Natural killer cell treated with Interleukin-12 subunit alpha and Interleukin-12 subunit beta and Interleukin-15 and Interleukin-18, amount 100 ng/mL, for 72 hours (primary cell): ENCODE measurements at regions not wholly inside any gene's neighbourhood (a gene's known extent, or its start where the extent isn't known, plus 50 kb on each side); places are given as distances from the start of the nearest gene placed in this dataset.

Source experiments
- ATAC-seq, 2 donors: fragments of 150-1000 bp; cut with Tn5 transposase in 1 of 2; sonication (Bioruptor Pico), chemical (Tn5 transposase) in 1 of 2; 2 replicates each; pipeline ENCODE4 v1.10.0; 2021
- DNase-seq: peaks from one replicate; pipeline ENCODE4 v3.0.0; 2022; ENCODE audit warnings: low spot score
- H3K27ac Mint-ChIP-seq, 2 donors: 1 replicate in 1 of 2; 2 replicates in 1 of 2; pipeline ENCODE4 v1.8.0; 2022; ENCODE audit warnings: mixed read lengths in 2 of 2, mild to moderate bottlenecking in 1 of 2, moderate library complexity in 1 of 2
- H3K27me3 Mint-ChIP-seq, 2 donors: 1 replicate in 1 of 2; 2 replicates in 1 of 2; pipeline ENCODE4 v1.8.0; 2022; ENCODE audit warnings: mixed read lengths in 2 of 2
- H3K36me3 Mint-ChIP-seq: one replicate; pipeline ENCODE4 v1.8.0; 2022; ENCODE audit warnings: mixed read lengths
- H3K4me1 Mint-ChIP-seq, 2 donors: 1 replicate in 1 of 2; 2 replicates in 1 of 2; pipeline ENCODE4 v1.8.0; 2022; ENCODE audit warnings: low read depth in 2 of 2, mixed read lengths in 2 of 2, mild to moderate bottlenecking in 1 of 2
- H3K4me3 Mint-ChIP-seq: one replicate; pipeline ENCODE4 v1.8.0; 2022; ENCODE audit warnings: mixed read lengths
- H3K9me3 Mint-ChIP-seq: 2 replicates; pipeline ENCODE4 v1.8.0; 2022; ENCODE audit warnings: mixed read lengths

- H3K9me3 Mint-ChIP-seq: no peaks in the 10 kb centered on the region
- no peak for DNase-seq
- no peak overlapping the region for H3K4me3 Mint-ChIP-seq
- peaks cover 5% of the 10 kb centered on the region for H3K36me3 Mint-ChIP-seq
- H3K4me1 Mint-ChIP-seq: no peaks in the 10 kb centered on the region
- no peaks in the 10 kb centered on the region for H3K27me3 Mint-ChIP-seq
- ATAC-seq: no peak
- H3K27ac Mint-ChIP-seq: no peak overlapping the region
Measured at GRCh38 chrY:17122166-17122565, 757.9 kb downstream of the CDY2B start.

GRCh38 chrY:17085303-17085702 is 794.7 kb downstream of the CDY2B start:
- DNase-seq (no peak), ATAC-seq (no peak)
- H3K27ac Mint-ChIP-seq: no peak overlapping the region
- no peak overlapping the region for H3K4me3 Mint-ChIP-seq
- no peaks in the 10 kb centered on the region for H3K27me3 Mint-ChIP-seq
- no peaks in the 10 kb centered on the region for H3K36me3 Mint-ChIP-seq
- H3K9me3 Mint-ChIP-seq: no peaks in the 10 kb centered on the region
- no peaks in the 10 kb centered on the region for H3K4me1 Mint-ChIP-seq

GRCh38 chrY:17079887-17080286 is 800.1 kb downstream of the CDY2B start:
- H3K4me3 Mint-ChIP-seq: peak overlapping the region; percentile 37
- ATAC-seq (no peak), DNase-seq (no peak)
- no peaks in the 10 kb centered on the region for H3K27me3 Mint-ChIP-seq
- no peaks in the 10 kb centered on the region for H3K9me3 Mint-ChIP-seq
- H3K4me1 Mint-ChIP-seq: peaks cover 0 to 34% of the 10 kb centered on the region in 2 donors
- H3K27ac Mint-ChIP-seq: no peak overlapping the region
- H3K36me3 Mint-ChIP-seq: peaks cover 39% of the 10 kb centered on the region

GRCh38 chrY:17067307-17067706 is 812.7 kb downstream of the CDY2B start:
- ATAC-seq (no peak), DNase-seq (no peak)
- Mint-ChIP-seq H3K4me3 (no peak overlapping the region), H3K36me3 (peaks cover 17% of the 10 kb centered on the region), H3K27ac (no peak overlapping the region), H3K9me3 (no peaks in the 10 kb centered on the region), H3K4me1 (peaks cover 0 to 13% of the 10 kb centered on the region in 2 donors), H3K27me3 (no peaks in the 10 kb centered on the region)

GRCh38 chrY:17053041-17053440 is 827.0 kb downstream of the CDY2B start:
- no peaks in the 10 kb centered on the region for H3K27me3 Mint-ChIP-seq
- no peak for DNase-seq
- ATAC-seq: no peak
- no peaks in the 10 kb centered on the region for H3K9me3 Mint-ChIP-seq
- no peak overlapping the region for H3K4me3 Mint-ChIP-seq
- H3K27ac Mint-ChIP-seq: no peak overlapping the region
- no peaks in the 10 kb centered on the region for H3K36me3 Mint-ChIP-seq
- no peaks in the 10 kb centered on the region for H3K4me1 Mint-ChIP-seq

GRCh38 chrY:17050374-17050773 is 829.6 kb downstream of the CDY2B start:
- no peak overlapping the region for H3K27ac Mint-ChIP-seq
- H3K4me3 Mint-ChIP-seq: no peak overlapping the region
- ATAC-seq (no peak), DNase-seq (no peak)
- no peaks in the 10 kb centered on the region for H3K4me1 Mint-ChIP-seq
- no peaks in the 10 kb centered on the region for H3K36me3 Mint-ChIP-seq
- H3K9me3 Mint-ChIP-seq: no peaks in the 10 kb centered on the region
- no peaks in the 10 kb centered on the region for H3K27me3 Mint-ChIP-seq

- peaks cover 17% of the 10 kb centered on the region for H3K36me3 Mint-ChIP-seq
- no peaks in the 10 kb centered on the region for H3K9me3 Mint-ChIP-seq
- H3K4me1 Mint-ChIP-seq: peaks cover 0 to 6% of the 10 kb centered on the region in 2 donors
- ATAC-seq (no peak), DNase-seq (no peak)
- H3K4me3 Mint-ChIP-seq: no peak overlapping the region
- H3K27me3 Mint-ChIP-seq: no peaks in the 10 kb centered on the region
- no peak overlapping the region for H3K27ac Mint-ChIP-seq
Measured at GRCh38 chrY:17045124-17045523, 834.9 kb downstream of the CDY2B start.

GRCh38 chrY:17044723-17045122 is 835.3 kb downstream of the CDY2B start:
- no peak overlapping the region for H3K27ac Mint-ChIP-seq
- peaks cover 0 to 6% of the 10 kb centered on the region in 2 donors for H3K4me1 Mint-ChIP-seq
- DNase-seq: no peak
- no peak for ATAC-seq
- no peaks in the 10 kb centered on the region for H3K9me3 Mint-ChIP-seq
- no peak overlapping the region for H3K4me3 Mint-ChIP-seq
- peaks cover 17% of the 10 kb centered on the region for H3K36me3 Mint-ChIP-seq
- no peaks in the 10 kb centered on the region for H3K27me3 Mint-ChIP-seq

GRCh38 chrY:17044272-17044671 is 835.7 kb downstream of the CDY2B start:
- H3K27me3 Mint-ChIP-seq: no peaks in the 10 kb centered on the region
- H3K36me3 Mint-ChIP-seq: peaks cover 17% of the 10 kb centered on the region
- peaks cover 0 to 6% of the 10 kb centered on the region in 2 donors for H3K4me1 Mint-ChIP-seq
- H3K4me3 Mint-ChIP-seq: no peak overlapping the region
- ATAC-seq (no peak), DNase-seq (no peak)
- H3K9me3 Mint-ChIP-seq: no peaks in the 10 kb centered on the region
- no peak overlapping the region for H3K27ac Mint-ChIP-seq

- Mint-ChIP-seq H3K36me3 (peaks cover 17% of the 10 kb centered on the region), H3K27ac (no peak overlapping the region)
Measured at GRCh38 chrY:17038439-17038838, 841.6 kb downstream of the CDY2B start.

GRCh38 chrY:17018126-17018525 is 861.9 kb downstream of the CDY2B start:
- Mint-ChIP-seq H3K27me3 (no peaks in the 10 kb centered on the region), H3K4me1 (no peaks in the 10 kb centered on the region), H3K4me3 (no peak overlapping the region), H3K27ac (no peak overlapping the region), H3K9me3 (no peaks in the 10 kb centered on the region), H3K36me3 (no peaks in the 10 kb centered on the region)
- ATAC-seq (no peak), DNase-seq (no peak)

More at GRCh38 chrY:17038439-17038838, 841.6 kb downstream of the CDY2B start:
- no peak for ATAC-seq
- Mint-ChIP-seq H3K4me1 (peaks cover 0 to 6% of the 10 kb centered on the region in 2 donors), H3K9me3 (no peaks in the 10 kb centered on the region), H3K27me3 (no peaks in the 10 kb centered on the region), H3K4me3 (no peak overlapping the region)
- no peak for DNase-seq

GRCh38 chrY:16993551-16993950 is 886.5 kb downstream of the CDY2B start:
- DNase-seq (no peak), ATAC-seq (no peak)
- Mint-ChIP-seq H3K27ac (no peak overlapping the region), H3K4me1 (no peaks in the 10 kb centered on the region), H3K36me3 (no peaks in the 10 kb centered on the region), H3K4me3 (no peak overlapping the region), H3K27me3 (no peaks in the 10 kb centered on the region), H3K9me3 (no peaks in the 10 kb centered on the region)

- ATAC-seq (no peak), DNase-seq (no peak)
- Mint-ChIP-seq H3K4me1 (no peaks in the 10 kb centered on the region), H3K36me3 (peaks cover 7% of the 10 kb centered on the region), H3K4me3 (no peak overlapping the region), H3K27ac (no peak overlapping the region), H3K9me3 (peaks cover 4% of the 10 kb centered on the region), H3K27me3 (no peaks in the 10 kb centered on the region)
Measured at GRCh38 chrY:16981776-16982175, 898.2 kb downstream of the CDY2B start.

GRCh38 chrY:16959071-16959470 is 920.9 kb downstream of the CDY2B start:
- Mint-ChIP-seq H3K9me3 (no peaks in the 10 kb centered on the region), H3K27me3 (no peaks in the 10 kb centered on the region), H3K4me1 (no peaks in the 10 kb centered on the region), H3K4me3 (no peak overlapping the region), H3K27ac (no peak overlapping the region), H3K36me3 (no peaks in the 10 kb centered on the region)
- ATAC-seq (no peak), DNase-seq (no peak)

- DNase-seq (no peak), ATAC-seq (no peak)
- H3K4me1 Mint-ChIP-seq: no peaks in the 10 kb centered on the region
- no peaks in the 10 kb centered on the region for H3K36me3 Mint-ChIP-seq
- H3K9me3 Mint-ChIP-seq: no peaks in the 10 kb centered on the region
- no peak overlapping the region for H3K27ac Mint-ChIP-seq
- H3K27me3 Mint-ChIP-seq: no peaks in the 10 kb centered on the region
- no peak overlapping the region for H3K4me3 Mint-ChIP-seq
Measured at GRCh38 chrY:16947221-16947620, 932.8 kb downstream of the CDY2B start.
